ENCODE measurements at regions not wholly inside any gene's neighbourhood (a gene's known extent, or its start where the extent isn't known, plus 50 kb on each side); places are given as distances from the start of the nearest gene placed in this dataset.

DNA sequence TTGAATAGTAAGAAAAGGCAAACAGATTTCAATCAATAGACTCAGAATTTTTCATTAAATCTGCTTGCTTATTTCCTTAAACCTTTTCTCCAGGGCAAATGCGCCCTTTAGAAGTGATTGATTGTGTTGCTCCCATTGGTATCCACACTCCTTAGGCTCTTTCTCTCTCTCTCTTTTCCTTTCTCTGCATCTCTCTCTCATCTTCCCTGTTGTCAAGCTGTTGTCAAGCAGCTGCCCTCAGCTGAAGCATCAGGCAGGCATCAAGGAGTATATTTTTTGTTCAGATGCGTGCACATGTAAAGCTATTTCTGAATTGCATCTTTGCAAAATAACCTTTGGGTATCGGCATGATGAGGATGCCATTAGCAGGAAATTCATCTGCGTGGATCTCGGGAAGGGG is 107.2 kb upstream of the PLET1 start:
- TF ChIP-seq, protein P1, sequence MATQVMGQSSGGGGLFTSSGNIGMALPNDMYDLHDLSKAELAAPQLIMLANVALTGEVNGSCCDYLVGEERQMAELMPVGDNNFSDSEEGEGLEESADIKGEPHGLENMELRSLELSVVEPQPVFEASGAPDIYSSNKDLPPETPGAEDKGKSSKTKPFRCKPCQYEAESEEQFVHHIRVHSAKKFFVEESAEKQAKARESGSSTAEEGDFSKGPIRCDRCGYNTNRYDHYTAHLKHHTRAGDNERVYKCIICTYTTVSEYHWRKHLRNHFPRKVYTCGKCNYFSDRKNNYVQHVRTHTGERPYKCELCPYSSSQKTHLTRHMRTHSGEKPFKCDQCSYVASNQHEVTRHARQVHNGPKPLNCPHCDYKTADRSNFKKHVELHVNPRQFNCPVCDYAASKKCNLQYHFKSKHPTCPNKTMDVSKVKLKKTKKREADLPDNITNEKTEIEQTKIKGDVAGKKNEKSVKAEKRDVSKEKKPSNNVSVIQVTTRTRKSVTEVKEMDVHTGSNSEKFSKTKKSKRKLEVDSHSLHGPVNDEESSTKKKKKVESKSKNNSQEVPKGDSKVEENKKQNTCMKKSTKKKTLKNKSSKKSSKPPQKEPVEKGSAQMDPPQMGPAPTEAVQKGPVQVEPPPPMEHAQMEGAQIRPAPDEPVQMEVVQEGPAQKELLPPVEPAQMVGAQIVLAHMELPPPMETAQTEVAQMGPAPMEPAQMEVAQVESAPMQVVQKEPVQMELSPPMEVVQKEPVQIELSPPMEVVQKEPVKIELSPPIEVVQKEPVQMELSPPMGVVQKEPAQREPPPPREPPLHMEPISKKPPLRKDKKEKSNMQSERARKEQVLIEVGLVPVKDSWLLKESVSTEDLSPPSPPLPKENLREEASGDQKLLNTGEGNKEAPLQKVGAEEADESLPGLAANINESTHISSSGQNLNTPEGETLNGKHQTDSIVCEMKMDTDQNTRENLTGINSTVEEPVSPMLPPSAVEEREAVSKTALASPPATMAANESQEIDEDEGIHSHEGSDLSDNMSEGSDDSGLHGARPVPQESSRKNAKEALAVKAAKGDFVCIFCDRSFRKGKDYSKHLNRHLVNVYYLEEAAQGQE (IDR thresholded peaks at IDR 0.05; ENCODE audit: insufficient read depth in 1 of 2, low read depth in 2 of 2, low read length in 2 of 2): no peak
- TF ChIP-seq POLR2AphosphoS5 (IDR thresholded peaks at IDR 0.05; ENCODE audit: low read depth, low read length) (no peak), SIN3A (IDR thresholded peaks at IDR 0.05; ENCODE audit: borderline replicate concordance, insufficient read depth, low read length) (no peak), FOXP2 (optimal IDR thresholded peaks at IDR 0.05; ENCODE audit: borderline replicate concordance, extremely low read depth, extremely low read length, insufficient read depth) (no peak), TAF1 (IDR thresholded peaks at IDR 0.05; ENCODE audit: borderline replicate concordance, insufficient read depth, low read length) (no peak)
